Liver (tissue), 3 donors: ENCODE measurements at regions not wholly inside any gene's neighbourhood (a gene's known extent, or its start where the extent isn't known, plus 50 kb on each side); places are given as distances from the start of the nearest gene placed in this dataset.

Source experiments
- CTCF ChIP-seq: fragments of 150-350 bp; IDR thresholded peaks from 2 replicates; pipeline ENCODE4 v1.5.1; 2017; ENCODE audit warnings: improper control_type of control experiment, low read depth, low read length; ENCODE audit not compliant: missing input control
- RAD21 ChIP-seq, 2 donors: IDR thresholded peaks; 2 replicates each; pipeline ENCODE4 v1.6.1; 2016; ENCODE audit warnings: antibody characterized with exemption in 2 of 2, mild to moderate bottlenecking in 2 of 2
- REST ChIP-seq: IDR thresholded peaks from 2 replicates; pipeline ENCODE4 v1.6.1; 2016; ENCODE audit warnings: antibody characterized with exemption, mild to moderate bottlenecking
- YY1 ChIP-seq: IDR thresholded peaks from 2 replicates; pipeline ENCODE4 v1.6.1; 2016; ENCODE audit warnings: antibody characterized with exemption, mild to moderate bottlenecking
- donor health status: healthy.
- donor health status: healthy.

GRCh38 chr6:150537893-150538292, 61.8 kb upstream of the PLEKHG1 start:
- TF ChIP-seq CTCF: no peak
- no peak for TF ChIP-seq RAD21 (IDR thresholded peaks at IDR 0.05)
- TF ChIP-seq YY1: no peak
- no peak for TF ChIP-seq REST
